ENCODE measurements at regions not wholly inside any gene's neighbourhood (a gene's known extent, or its start where the extent isn't known, plus 50 kb on each side); places are given as distances from the start of the nearest gene placed in this dataset.

DNA sequence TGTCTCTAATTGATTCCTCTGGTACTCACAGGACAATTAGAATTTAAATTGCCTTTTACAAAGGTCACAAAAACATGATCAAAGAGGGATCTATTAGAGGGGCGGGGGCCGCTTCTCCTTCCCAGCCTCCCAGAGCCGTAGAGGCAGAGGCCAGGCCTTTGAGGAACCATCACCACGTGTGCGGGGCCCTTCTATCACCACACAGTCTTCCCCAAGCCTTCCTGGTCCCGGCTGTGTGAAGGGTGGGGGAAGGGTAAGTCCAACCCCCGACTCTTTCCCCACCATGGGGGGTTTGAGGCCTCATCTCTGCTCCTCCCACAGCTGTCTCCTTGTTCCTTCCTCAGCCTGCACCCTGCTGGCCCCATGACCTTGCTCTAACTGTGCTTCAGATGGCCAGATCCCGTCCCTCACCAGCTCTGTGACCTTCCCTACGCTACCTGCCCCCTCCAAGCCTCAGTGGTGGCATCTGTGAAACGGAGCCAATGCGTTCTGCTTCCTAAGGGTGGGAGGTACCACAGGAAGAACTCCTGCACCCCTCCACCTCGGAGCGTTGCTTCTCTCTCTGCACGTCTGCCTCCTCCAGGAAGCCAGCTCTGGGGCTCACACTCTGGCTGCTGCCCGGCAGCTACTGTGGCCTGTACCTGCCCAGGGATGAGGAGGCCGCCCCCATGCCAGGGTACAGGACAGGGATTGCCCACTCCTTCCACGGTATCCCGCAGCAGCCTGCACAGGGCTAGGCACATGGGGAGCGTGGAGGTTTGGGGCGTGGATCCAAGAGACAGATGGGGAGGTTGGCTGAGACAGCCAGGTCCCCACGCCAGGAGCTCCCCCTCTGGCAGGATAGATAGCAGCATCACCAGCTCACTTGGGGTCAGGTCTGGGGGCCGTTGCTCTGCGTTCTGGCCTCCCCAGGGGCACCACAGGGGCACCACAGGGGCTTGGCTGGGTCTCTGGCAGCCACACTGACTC lies 83.8 kb downstream of the LINGO1 start:
- Histone ChIP-seq H3K27ac (no peak overlapping the region), H3K4me3 (no peak overlapping the region), H3K36me3 (no peaks in the 10 kb centered on the region), H3K27me3 (no peaks in the 10 kb centered on the region), H3K4me1 (peaks cover 0 to 4% (median 0%) of the 10 kb centered on the region in 4 donors), H3K9me3 (no peaks in the 10 kb centered on the region)
- 77% methylated on average over 19 to 23 of the region's 23 CpGs for WGBS, 2 donors
- TF ChIP-seq, protein P1, sequence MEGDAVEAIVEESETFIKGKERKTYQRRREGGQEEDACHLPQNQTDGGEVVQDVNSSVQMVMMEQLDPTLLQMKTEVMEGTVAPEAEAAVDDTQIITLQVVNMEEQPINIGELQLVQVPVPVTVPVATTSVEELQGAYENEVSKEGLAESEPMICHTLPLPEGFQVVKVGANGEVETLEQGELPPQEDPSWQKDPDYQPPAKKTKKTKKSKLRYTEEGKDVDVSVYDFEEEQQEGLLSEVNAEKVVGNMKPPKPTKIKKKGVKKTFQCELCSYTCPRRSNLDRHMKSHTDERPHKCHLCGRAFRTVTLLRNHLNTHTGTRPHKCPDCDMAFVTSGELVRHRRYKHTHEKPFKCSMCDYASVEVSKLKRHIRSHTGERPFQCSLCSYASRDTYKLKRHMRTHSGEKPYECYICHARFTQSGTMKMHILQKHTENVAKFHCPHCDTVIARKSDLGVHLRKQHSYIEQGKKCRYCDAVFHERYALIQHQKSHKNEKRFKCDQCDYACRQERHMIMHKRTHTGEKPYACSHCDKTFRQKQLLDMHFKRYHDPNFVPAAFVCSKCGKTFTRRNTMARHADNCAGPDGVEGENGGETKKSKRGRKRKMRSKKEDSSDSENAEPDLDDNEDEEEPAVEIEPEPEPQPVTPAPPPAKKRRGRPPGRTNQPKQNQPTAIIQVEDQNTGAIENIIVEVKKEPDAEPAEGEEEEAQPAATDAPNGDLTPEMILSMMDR (IDR thresholded peaks at IDR 0.05) = no peak
- no peak for TF ChIP-seq POLR2A (IDR thresholded peaks at IDR 0.05)
- no peak for DNase-seq (ENCODE audit: low spot score in 2 of 2)

- DNase-seq (ENCODE audit: low spot score in 2 of 2) = no peak
- peaks cover 0 to 12% (median 7%) of the 10 kb centered on the region in 4 donors for H3K4me1 ChIP-seq
- H3K27ac ChIP-seq = no peak overlapping the region
- H3K4me3 ChIP-seq = no peak overlapping the region
- TF ChIP-seq EP300 (IDR thresholded peaks at IDR 0.05) = no peak
- TF ChIP-seq, protein P1 (IDR thresholded peaks at IDR 0.05) = no peak
- TF ChIP-seq POLR2A (IDR thresholded peaks at IDR 0.05) = no peak
- WGBS, 2 donors = 76 to 77% methylated on average over 17 to 19 of the region's 19 CpGs
- no peaks in the 10 kb centered on the region for H3K36me3 ChIP-seq
- H3K27me3 ChIP-seq = no peaks in the 10 kb centered on the region
- H3K9me3 ChIP-seq = no peaks in the 10 kb centered on the region
These were observed 84.7 kb downstream of the LINGO1 start for GRCh38 chr15:77547801-77548588.

DNA sequence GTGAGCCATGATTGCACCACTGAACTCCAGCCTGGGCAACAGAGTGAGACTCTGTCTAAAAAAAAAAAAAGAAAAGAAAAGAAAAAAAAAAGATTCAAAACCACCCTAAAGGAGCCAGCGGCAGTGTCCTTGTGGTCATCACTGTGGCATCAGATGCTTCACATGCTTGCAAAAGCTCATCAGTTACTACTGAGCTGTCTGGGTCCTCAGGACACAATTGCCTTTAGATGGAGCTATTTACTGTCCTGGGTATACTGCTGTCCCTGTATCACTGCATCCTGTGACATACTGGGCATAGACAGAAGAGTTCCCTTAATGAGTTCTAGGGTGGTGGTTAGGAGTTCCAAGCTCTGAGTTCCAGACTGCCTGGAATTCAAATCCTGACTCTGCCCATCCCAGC lies 85.8 kb downstream of the LINGO1 start:
- Histone ChIP-seq H3K9me3 (no peaks in the 10 kb centered on the region), H3K36me3 (no peaks in the 10 kb centered on the region), H3K27ac (no peak overlapping the region), H3K4me1 (peaks cover 0 to 24% (median 12%) of the 10 kb centered on the region in 4 donors), H3K27me3 (no peaks in the 10 kb centered on the region), H3K4me3 (no peak overlapping the region)
- 85 to 95% methylated on average over 1 of the region's 1 CpG for WGBS, 2 donors
- DNase-seq (ENCODE audit: low spot score in 2 of 2) = no peak
- no peak for TF ChIP-seq EP300 (IDR thresholded peaks at IDR 0.05)
- TF ChIP-seq, protein P1 (IDR thresholded peaks at IDR 0.05) = no peak
- TF ChIP-seq POLR2A (IDR thresholded peaks at IDR 0.05) = no peak

DNA sequence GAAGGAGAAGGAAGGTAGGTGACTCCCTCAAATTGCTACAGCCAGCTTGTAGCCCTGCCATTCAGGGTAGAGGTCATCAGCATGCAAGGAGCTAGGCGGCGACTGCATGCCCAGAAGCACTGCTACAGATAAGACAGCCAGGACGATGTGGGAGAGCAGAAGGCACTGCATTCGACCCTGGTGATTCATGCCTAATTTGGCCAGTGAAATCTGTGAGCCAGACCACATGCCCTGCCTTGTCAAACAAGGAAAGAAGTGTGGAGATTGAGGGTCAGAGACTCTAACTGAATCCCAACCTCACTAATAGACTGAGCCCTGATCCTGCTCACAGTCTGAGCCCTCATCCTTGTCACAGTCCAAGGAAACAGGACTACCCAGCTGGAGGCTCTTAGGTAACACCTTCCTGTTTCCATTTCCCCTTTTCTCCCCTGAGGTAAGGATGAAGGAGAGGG lies 86.6 kb downstream of the LINGO1 start:
- 22 to 29% methylated on average over 3 of the region's 4 CpGs for WGBS, 2 donors
- no peaks in the 10 kb centered on the region for H3K9me3 ChIP-seq
- no peaks in the 10 kb centered on the region for H3K36me3 ChIP-seq
- H3K4me1 ChIP-seq = peaks cover 0 to 32% (median 16%) of the 10 kb centered on the region in 4 donors
- TF ChIP-seq POLR2A (IDR thresholded peaks at IDR 0.05) (no peak), EP300 (IDR thresholded peaks at IDR 0.05) (no peak)
- TF ChIP-seq, protein P1 (IDR thresholded peaks at IDR 0.05) = no peak
- no peak overlapping the region for H3K27ac ChIP-seq
- no peaks in the 10 kb centered on the region for H3K27me3 ChIP-seq
- DNase-seq (ENCODE audit: low spot score in 2 of 2) = no peak
- H3K4me3 ChIP-seq = no peak overlapping the region

Data from tibial nerve (tissue), 4 donors.